Urinary bladder (tissue), 3 donors: ENCODE measurements at regions not wholly inside any gene's neighbourhood (a gene's known extent, or its start where the extent isn't known, plus 50 kb on each side); places are given as distances from the start of the nearest gene placed in this dataset.

ENCODE experiments used
- DNase-seq: peaks from one replicate; pipeline ENCODE4 v3.0.0-alpha.2; 2015; ENCODE audit errors: extremely low spot score
- H3K27ac ChIP-seq: one replicate; pipeline ENCODE4 v1.5.1; 2013; ENCODE audit warnings: low read depth, mild to moderate bottlenecking, moderate library complexity
- H3K36me3 ChIP-seq: one replicate; pipeline ENCODE4 v1.6.1; 2013; ENCODE audit warnings: mild to moderate bottlenecking, moderate library complexity; ENCODE audit not compliant: insufficient read depth
- H3K4me1 ChIP-seq: one replicate; pipeline ENCODE4 v1.6.1; 2013; ENCODE audit warnings: mild to moderate bottlenecking, moderate library complexity; ENCODE audit not compliant: insufficient read depth
- H3K4me3 ChIP-seq: one replicate; pipeline ENCODE4 v1.5.1; 2013; ENCODE audit warnings: low read depth, low read length
- WGBS: extraction: QIAGEN DNeasy Blood & Tissue Kit; methylation state at CpG from one replicate; pipeline ENCODE4 v1.1.7; 2013; 5-methylcytosine and 5-hydroxymethylcytosine counted together
- donor health status: healthy with polysubstance abuse.
- donor health status: healthy.

DNA sequence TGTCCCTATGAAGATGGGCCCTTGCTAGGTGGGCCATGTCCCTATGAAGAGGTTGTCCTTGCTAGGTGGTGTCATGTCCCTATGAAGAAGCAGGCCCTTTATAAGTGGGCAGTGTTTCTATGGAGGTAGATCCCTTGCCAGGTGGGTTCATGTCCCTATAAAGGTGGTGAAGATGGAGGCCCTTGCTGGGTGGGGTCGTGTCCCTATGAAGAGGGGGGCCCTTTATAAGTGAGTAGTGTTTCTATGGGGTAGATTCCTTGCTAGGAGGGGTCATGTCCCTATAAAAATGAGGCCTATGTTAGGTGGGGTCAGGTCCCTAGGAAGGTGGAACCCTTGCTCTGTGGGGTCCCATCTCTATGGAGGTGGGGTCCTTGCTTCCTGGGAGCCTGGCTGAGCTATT lies 283.4 kb upstream of the IRX2 start:
- no peak for DNase-seq
- WGBS = 37% methylated on average over 1 of the region's 1 CpG
- H3K27ac ChIP-seq = no peak overlapping the region
- H3K4me3 ChIP-seq = no peak overlapping the region
- H3K4me1 ChIP-seq = no peaks in the 10 kb centered on the region
- no peaks in the 10 kb centered on the region for H3K36me3 ChIP-seq

GRCh38 chr5:3034449-3034848 lies 283.0 kb upstream of the IRX2 start:
- no peaks in the 10 kb centered on the region for H3K4me1 ChIP-seq
- 79% methylated on average over 3 of the region's 3 CpGs for WGBS
- H3K27ac ChIP-seq = no peak overlapping the region
- H3K36me3 ChIP-seq = no peaks in the 10 kb centered on the region
- no peak overlapping the region for H3K4me3 ChIP-seq
- no peak for DNase-seq

DNA sequence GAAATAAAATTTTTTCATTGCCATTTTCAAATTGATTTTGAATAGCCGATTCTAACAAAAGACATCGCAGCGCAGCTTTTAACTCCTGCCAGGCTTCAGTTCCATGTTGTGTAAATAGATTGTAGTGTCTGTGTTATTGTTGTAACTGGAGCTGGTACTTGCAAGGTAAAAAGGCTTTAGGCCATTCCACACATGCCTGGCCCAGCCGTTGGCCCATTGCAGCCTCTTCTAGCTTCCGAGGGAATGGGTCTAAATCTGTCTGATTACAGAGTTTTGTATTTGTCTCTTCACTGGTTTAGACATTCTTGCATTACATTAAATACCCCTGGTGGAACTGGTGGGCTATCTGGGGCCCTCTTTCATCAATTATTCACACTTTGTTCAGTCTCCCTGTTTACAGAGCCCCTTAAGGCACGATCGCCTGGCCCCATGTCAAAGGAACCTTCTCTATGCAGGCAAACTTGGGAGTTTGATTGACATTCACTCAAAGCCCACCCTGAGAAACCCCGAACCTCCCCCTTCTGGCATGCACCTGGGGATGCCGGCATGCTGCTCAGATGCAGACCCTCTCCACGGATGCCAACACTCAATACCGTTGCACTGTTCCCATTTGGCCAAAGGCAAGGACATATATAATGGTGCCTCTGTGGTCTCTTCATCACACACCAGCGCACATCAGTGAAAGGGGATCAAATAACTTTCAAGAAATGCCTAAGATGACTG lies 281.7 kb upstream of the IRX2 start:
- Histone ChIP-seq H3K4me3 (no peak overlapping the region), H3K36me3 (no peaks in the 10 kb centered on the region), H3K4me1 (no peaks in the 10 kb centered on the region), H3K27ac (no peak overlapping the region)
- DNase-seq = no peak
- WGBS = 81% methylated on average over 12 of the region's 12 CpGs

- DNase-seq = no peak
- 38% methylated on average over 6 of the region's 6 CpGs for WGBS
- Histone ChIP-seq H3K4me1 (no peaks in the 10 kb centered on the region), H3K27ac (no peak overlapping the region), H3K36me3 (no peaks in the 10 kb centered on the region), H3K4me3 (no peak overlapping the region)
Measured at GRCh38 chr5:3032513-3032912, 281.0 kb upstream of the IRX2 start.

GRCh38 chr5:3031733-3032378 lies 280.4 kb upstream of the IRX2 start:
- WGBS = 88% methylated on average over 16 of the region's 16 CpGs
- DNase-seq = no peak
- Histone ChIP-seq H3K4me3 (no peak overlapping the region), H3K27ac (no peak overlapping the region), H3K36me3 (no peaks in the 10 kb centered on the region), H3K4me1 (no peaks in the 10 kb centered on the region)

DNA sequence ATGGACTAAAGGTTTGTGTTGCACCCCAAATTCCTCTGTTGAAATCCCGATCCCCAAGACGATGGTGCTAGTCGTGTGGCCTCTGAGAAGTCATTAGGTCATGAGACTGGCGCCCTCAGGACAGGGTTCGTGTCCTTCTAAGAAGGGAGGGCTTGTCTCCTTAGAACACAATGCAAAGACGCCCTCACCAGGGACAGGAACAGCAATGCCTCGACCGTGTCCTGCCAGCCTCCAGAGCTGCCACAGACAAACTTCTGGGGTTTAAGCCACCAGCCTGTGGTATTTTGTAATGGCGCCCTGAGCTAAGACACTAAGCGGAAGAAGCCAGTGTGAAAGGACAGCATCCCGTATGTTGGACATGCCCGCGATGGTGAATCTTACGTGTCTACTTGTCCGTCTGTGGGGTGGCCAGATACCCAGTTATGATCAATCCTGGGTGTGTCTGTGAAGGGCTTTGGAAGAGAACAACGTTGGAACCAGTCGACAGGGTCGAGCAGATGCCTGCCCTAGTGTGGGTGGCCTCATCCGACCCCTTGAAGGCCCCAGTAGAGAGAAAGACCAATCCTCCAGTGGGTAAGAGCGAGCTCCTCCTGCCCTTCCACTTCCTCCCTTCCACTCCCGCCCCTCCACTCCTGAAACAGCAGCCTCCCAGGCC lies 279.2 kb upstream of the IRX2 start:
- Histone ChIP-seq H3K4me3 (no peak overlapping the region), H3K36me3 (no peaks in the 10 kb centered on the region), H3K27ac (no peak overlapping the region), H3K4me1 (no peaks in the 10 kb centered on the region)
- no peak for DNase-seq
- WGBS = 84% methylated on average over 21 of the region's 21 CpGs

GRCh38 chr5:3029396-3029795 lies 277.9 kb upstream of the IRX2 start:
- no peak overlapping the region for H3K27ac ChIP-seq
- H3K4me3 ChIP-seq = no peak overlapping the region
- WGBS = 93% methylated on average over 9 of the region's 9 CpGs
- H3K4me1 ChIP-seq = no peaks in the 10 kb centered on the region
- DNase-seq = no peak
- no peaks in the 10 kb centered on the region for H3K36me3 ChIP-seq

DNA sequence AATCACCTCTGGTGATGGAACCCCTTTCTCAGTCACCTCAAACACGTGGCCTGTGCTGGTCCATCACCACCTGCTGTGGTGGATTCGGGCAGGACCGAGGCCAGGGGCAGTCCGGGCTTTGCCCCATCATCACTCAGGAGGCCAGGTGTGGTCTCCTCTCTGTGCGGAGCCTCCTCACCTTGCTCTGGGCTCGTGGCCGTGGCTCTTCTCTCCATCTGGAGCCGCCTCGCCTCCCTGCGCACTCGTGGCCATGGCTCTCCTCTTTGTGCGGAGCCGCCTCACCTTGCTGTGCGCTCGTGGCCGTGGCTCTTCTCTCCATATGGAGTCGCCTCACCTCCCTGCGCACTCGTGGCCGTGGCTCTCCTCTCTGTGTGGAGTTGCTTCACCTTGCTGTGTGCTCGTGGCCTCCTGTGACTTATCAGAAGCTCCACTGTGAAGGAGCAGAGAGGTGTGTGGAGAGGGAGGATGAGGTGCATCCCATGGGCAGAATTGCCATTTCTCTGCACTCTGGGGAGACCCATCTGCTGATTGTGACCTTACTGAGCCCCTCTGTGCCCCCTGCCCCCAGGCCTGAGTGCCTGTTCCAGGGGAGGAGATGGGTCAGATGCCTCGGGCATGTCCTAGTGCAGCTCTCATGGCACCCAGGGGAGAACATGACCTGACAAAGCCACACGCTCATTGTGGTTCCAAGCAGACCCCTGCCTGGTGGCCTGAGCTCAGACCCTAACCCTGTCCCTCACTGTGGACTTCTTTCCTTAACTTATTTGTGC lies 276.6 kb upstream of the IRX2 start:
- no peaks in the 10 kb centered on the region for H3K36me3 ChIP-seq
- no peaks in the 10 kb centered on the region for H3K4me1 ChIP-seq
- WGBS = 81% methylated on average over 23 of the region's 23 CpGs
- H3K4me3 ChIP-seq = no peak overlapping the region
- no peak overlapping the region for H3K27ac ChIP-seq
- DNase-seq = no peak

DNA sequence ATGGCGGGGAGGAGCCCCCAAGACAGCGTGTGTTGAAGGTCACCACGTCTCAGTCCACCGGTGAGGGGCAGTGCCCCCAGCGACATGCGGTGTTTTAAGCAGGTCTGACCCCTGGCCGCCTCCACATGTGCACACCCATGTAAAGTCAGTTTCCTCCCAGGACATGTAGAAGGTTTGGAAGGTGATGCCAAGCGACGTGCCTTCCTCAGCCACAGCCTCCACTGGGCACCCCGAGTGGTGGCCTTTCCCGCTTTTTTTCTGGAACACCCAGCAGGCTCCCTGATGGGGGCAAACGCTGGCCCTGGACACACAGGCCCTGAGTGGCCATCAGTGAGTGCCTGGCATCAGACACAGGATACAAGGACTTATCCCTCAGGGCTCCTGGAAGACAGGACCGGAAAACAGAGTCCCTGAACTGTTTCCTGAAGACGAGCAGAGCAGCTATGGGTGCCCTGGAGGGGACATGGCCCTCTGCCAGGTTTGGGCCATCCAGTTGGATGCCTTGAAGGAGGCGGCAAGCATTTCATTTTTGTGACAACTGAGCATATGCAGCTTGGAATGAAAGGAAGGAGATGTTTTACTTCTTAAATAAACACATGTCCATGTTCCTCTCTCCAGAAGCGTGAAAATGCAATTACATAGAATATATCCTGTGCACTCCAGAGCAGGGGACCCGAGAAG lies 275.8 kb upstream of the IRX2 start:
- 82% methylated on average over 17 of the region's 17 CpGs for WGBS
- no peak for DNase-seq
- Histone ChIP-seq H3K4me1 (no peaks in the 10 kb centered on the region), H3K36me3 (no peaks in the 10 kb centered on the region), H3K4me3 (no peak overlapping the region), H3K27ac (no peak overlapping the region)

DNA sequence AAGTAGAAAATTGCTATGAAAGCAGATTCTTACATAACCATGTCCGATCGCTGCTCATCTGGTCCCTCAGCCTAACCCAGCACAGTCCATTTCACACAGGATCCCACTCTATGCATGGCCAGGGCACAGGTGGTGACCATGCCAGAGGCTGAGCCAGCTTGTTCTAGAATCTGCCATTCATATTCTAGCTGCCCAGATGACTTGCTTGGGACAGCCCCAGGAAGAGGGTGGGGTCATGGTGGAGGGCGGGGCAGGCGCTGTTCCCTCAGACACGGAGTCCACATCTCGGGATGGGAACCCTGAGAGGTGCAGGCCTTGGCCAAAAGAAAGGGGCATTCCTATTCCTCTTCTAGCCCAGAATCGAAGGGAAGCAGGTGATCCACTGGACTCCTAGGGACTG lies 275.2 kb upstream of the IRX2 start:
- Histone ChIP-seq H3K4me3 (no peak overlapping the region), H3K36me3 (no peaks in the 10 kb centered on the region), H3K27ac (no peak overlapping the region), H3K4me1 (no peaks in the 10 kb centered on the region)
- DNase-seq = no peak
- WGBS = 90% methylated on average over 7 of the region's 7 CpGs

DNA sequence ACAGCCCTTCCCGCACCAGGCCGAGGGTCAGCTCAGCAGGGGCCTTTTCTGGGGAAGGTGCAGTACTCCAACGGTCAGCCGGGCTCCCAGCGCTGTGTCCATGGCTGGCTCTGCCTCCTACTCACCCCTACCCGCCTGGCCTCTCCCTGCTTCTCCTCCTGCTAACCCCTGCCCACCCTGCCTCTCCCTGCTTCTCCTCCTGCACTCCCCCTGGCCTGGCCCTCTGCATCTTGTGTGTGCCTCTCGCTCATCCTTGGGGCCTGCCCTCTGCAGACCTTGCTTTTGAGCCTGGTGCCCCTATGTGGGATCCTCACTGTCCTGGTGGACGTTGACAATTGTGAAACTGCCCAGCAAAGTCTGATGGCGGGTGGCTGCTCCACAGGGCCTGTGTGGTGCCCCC lies 274.6 kb upstream of the IRX2 start:
- 65% methylated on average over 9 of the region's 9 CpGs for WGBS
- H3K4me3 ChIP-seq = no peak overlapping the region

GRCh38 chr5:3025392-3025791 lies 273.9 kb upstream of the IRX2 start:
- Histone ChIP-seq H3K4me1 (no peaks in the 10 kb centered on the region), H3K36me3 (no peaks in the 10 kb centered on the region), H3K27ac (no peak overlapping the region), H3K4me3 (no peak overlapping the region)
- 73% methylated on average over 11 of the region's 11 CpGs for WGBS
- no peak for DNase-seq

More for the DNA sequence above, 274.6 kb upstream of the IRX2 start:
- DNase-seq = no peak
- H3K27ac ChIP-seq = no peak overlapping the region
- H3K4me1 ChIP-seq = no peaks in the 10 kb centered on the region
- H3K36me3 ChIP-seq = no peaks in the 10 kb centered on the region

DNA sequence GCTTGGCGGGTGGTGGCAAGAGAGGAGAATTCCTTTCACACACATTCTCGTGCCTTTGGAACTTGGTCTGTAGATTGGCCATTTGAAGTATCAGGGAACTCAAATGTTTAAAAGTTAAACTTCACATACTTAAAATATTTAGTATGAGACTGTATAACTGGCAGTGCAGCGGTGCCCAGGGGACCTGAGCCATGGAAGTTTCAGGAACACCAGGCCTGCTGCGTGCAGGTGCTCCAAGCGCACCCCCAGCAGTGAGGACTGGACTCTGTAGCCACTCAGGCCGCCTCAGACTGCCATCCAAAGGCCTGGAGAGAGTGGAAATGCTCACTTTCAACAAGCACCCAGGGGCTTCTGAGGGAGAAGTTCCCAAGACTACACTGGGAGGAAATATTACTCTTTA lies 273.5 kb upstream of the IRX2 start:
- 79% methylated on average over 6 of the region's 6 CpGs for whole genome bisulfite sequencing
- no peaks in the 10 kb centered on the region for H3K36me3 ChIP-seq
- no peak overlapping the region for H3K4me3 ChIP-seq
- H3K4me1 ChIP-seq = no peaks in the 10 kb centered on the region
- no peak overlapping the region for H3K27ac ChIP-seq
- DNase-seq = no peak
